DND-41 (cell line): ENCODE measurements at regions not wholly inside any gene's neighbourhood (a gene's known extent, or its start where the extent isn't known, plus 50 kb on each side); places are given as distances from the start of the nearest gene placed in this dataset.

Experiments used
- ATAC-seq: fragments of 200-7000 bp; cut with Tn5 transposase; 3 replicates; pipeline ENCODE4 v1.9.1; 2021; ENCODE audit warnings: low read depth; ENCODE audit not compliant: insufficient read depth
- DNase-seq: peaks from one replicate; pipeline ENCODE4 v3.0.0-alpha.2; 2020
- H2AFZ ChIP-seq: 2 replicates; pipeline ENCODE4 v1.6.0; 2012; ENCODE audit warnings: low read depth, low read length
- H3K27ac ChIP-seq: 2 replicates; pipeline ENCODE4 v1.5.1; 2012; ENCODE audit warnings: low read length, inconsistent platforms
- H3K27me3 ChIP-seq: fragments of 200-600 bp; sonication (generic); 2 replicates; pipeline ENCODE4 v1.6.0; 2012; ENCODE audit warnings: low read length, mild to moderate bottlenecking, inconsistent platforms; ENCODE audit not compliant: insufficient read depth, poor library complexity
- H3K36me3 ChIP-seq: 2 replicates; pipeline ENCODE4 v1.5.1; 2012; ENCODE audit warnings: low read length, inconsistent platforms; ENCODE audit not compliant: insufficient read depth
- H3K4me1 ChIP-seq: 2 replicates; pipeline ENCODE4 v1.5.1; 2012; ENCODE audit warnings: mild to moderate bottlenecking, low read length; ENCODE audit not compliant: insufficient read depth
- H3K4me2 ChIP-seq: 2 replicates; pipeline ENCODE4 v1.6.0; 2012; ENCODE audit warnings: mild to moderate bottlenecking, moderate library complexity, low read length, inconsistent platforms; ENCODE audit not compliant: insufficient read depth
- H3K4me3 ChIP-seq, 2 experiments: fragments of 200-600 bp in 1 of 2; shearing (Covaris generic) in 1 of 2; 2 replicates each; pipeline ENCODE4 v1.5.1; 2012 to 2016; ENCODE audit warnings: inconsistent platforms in 2 of 2, low read length in 2 of 2, mild to moderate bottlenecking in 2 of 2, low read depth in 1 of 2, moderate library complexity in 1 of 2
- H3K79me2 ChIP-seq: 2 replicates; pipeline ENCODE4 v1.6.0; 2012; ENCODE audit warnings: low read length, inconsistent platforms; ENCODE audit not compliant: insufficient read depth
- H3K9ac ChIP-seq: 2 replicates; pipeline ENCODE4 v1.6.0; 2012; ENCODE audit warnings: low read depth, mild to moderate bottlenecking, inconsistent platforms, low read length, moderate library complexity
- H3K9me3 ChIP-seq: 2 replicates; pipeline ENCODE4 v1.5.1; 2012; ENCODE audit warnings: low read length, moderate library complexity, mild to moderate bottlenecking, inconsistent platforms; ENCODE audit not compliant: insufficient read depth, severe bottlenecking
- H4K20me1 ChIP-seq: 2 replicates; pipeline ENCODE4 v1.6.0; 2012; ENCODE audit warnings: low read length; ENCODE audit not compliant: insufficient read depth
- CTCF ChIP-seq: IDR thresholded peaks from 2 replicates; pipeline ENCODE4 v1.5.1; 2012; ENCODE audit warnings: borderline replicate concordance, low read length, moderate library complexity, mild to moderate bottlenecking; ENCODE audit not compliant: poor library complexity, severe bottlenecking; ENCODE audit errors: extremely low read depth
- EZH2 ChIP-seq: IDR thresholded peaks from 3 replicates; pipeline ENCODE4 v1.6.1; 2012; ENCODE audit warnings: borderline replicate concordance, low read depth, mild to moderate bottlenecking, moderate library complexity, low read length, inconsistent platforms; ENCODE audit not compliant: severe bottlenecking

GRCh38 chr17:55576237-55576995, 65.2 kb upstream of the SMIM36 start:
- H3K9ac ChIP-seq = no peak overlapping the region
- H3K4me3 ChIP-seq = no peak overlapping the region
- no peaks in the 10 kb centered on the region for H4K20me1 ChIP-seq
- TF ChIP-seq EZH2 = no peak
- TF ChIP-seq CTCF = no peak
- no peak for ATAC-seq
- H3K27me3 ChIP-seq = peaks cover 3% of the 10 kb centered on the region
- no peaks in the 10 kb centered on the region for H3K9me3 ChIP-seq
- no peaks in the 10 kb centered on the region for H3K36me3 ChIP-seq
- no peak overlapping the region for H3K4me2 ChIP-seq
- peaks cover 19% of the 10 kb centered on the region for H3K4me1 ChIP-seq
- no peak overlapping the region for H2AFZ ChIP-seq
- peak overlapping the region; percentile 34; the same call in 1 of the 2 replicates for H3K27ac ChIP-seq
- DNase-seq = no peak
- no peaks in the 10 kb centered on the region for H3K79me2 ChIP-seq

- no peak overlapping the region for H3K4me3 ChIP-seq
- H3K27ac ChIP-seq = no peak overlapping the region
- no peaks in the 10 kb centered on the region for H3K36me3 ChIP-seq
- H3K79me2 ChIP-seq = no peaks in the 10 kb centered on the region
- no peaks in the 10 kb centered on the region for H3K9me3 ChIP-seq
- H3K9ac ChIP-seq = no peak overlapping the region
- TF ChIP-seq EZH2 (no peak), CTCF (no peak)
- no peak for DNase-seq
- H3K4me2 ChIP-seq = no peak overlapping the region
- no peak for ATAC-seq
- no peak overlapping the region for H2AFZ ChIP-seq
- peaks cover 3% of the 10 kb centered on the region for H3K27me3 ChIP-seq
- H4K20me1 ChIP-seq = no peaks in the 10 kb centered on the region
- H3K4me1 ChIP-seq = peaks cover 19% of the 10 kb centered on the region
These were observed 63.9 kb upstream of the SMIM36 start for GRCh38 chr17:55575058-55575636.

GRCh38 chr17:55572599-55572998, 61.3 kb upstream of the SMIM36 start:
- DNase-seq (no peak), ATAC-seq (no peak)
- H3K4me2 ChIP-seq = no peak overlapping the region
- no peak overlapping the region for H3K4me3 ChIP-seq
- peaks cover 18% of the 10 kb centered on the region for H3K4me1 ChIP-seq
- H3K36me3 ChIP-seq = no peaks in the 10 kb centered on the region
- H3K9me3 ChIP-seq = no peaks in the 10 kb centered on the region
- no peak overlapping the region for H3K9ac ChIP-seq
- no peak overlapping the region for H3K27ac ChIP-seq
- no peak overlapping the region for H2AFZ ChIP-seq
- no peaks in the 10 kb centered on the region for H3K79me2 ChIP-seq
- peaks cover 3% of the 10 kb centered on the region for H3K27me3 ChIP-seq
- no peaks in the 10 kb centered on the region for H4K20me1 ChIP-seq
- TF ChIP-seq EZH2 = no peak
- no peak for TF ChIP-seq CTCF
